Pancreas (tissue), 10 donors: ENCODE measurements at regions not wholly inside any gene's neighbourhood (a gene's known extent, or its start where the extent isn't known, plus 50 kb on each side); places are given as distances from the start of the nearest gene placed in this dataset.

Experiments used
- ATAC-seq, 4 donors: fragments of 200-7000 bp; cut with Tn5 transposase; one replicate each; pipeline versions ENCODE4 v1.8.0 to v1.9.1; 2020; ENCODE audit warnings: mild to moderate bottlenecking in 4 of 4, moderate library complexity in 4 of 4
- DNase-seq, 6 donors: peaks; one replicate each; pipeline ENCODE4 v3.0.0-alpha.2; 2020
- FAIRE-seq: peaks from 2 replicates; lab custom pipeline; 2012; peaks lifted over from hg19 to GRCh38; lab: Jason Lieb, UNC
- H3K27ac ChIP-seq, 4 donors: fragments of 200-600 bp; sonication (generic); 1 replicate in 3 of 4; 2 replicates in 1 of 4; pipeline versions ENCODE4 v1.5.0 to v1.8.0; 2020
- H3K27me3 ChIP-seq, 4 donors: fragments of 200-600 bp; one replicate each; pipeline ENCODE4 v1.8.0; 2021
- H3K36me3 ChIP-seq, 3 donors: fragments of 200-600 bp; sonication (generic) in 1 of 3; one replicate each; pipeline versions ENCODE4 v1.5.0 to v1.8.0; 2020 to 2021
- H3K4me1 ChIP-seq, 3 donors: fragments of 200-600 bp; one replicate each; pipeline ENCODE4 v1.8.0; 2021
- H3K4me3 ChIP-seq, 4 donors: fragments of 200-600 bp; sonication (generic) in 2 of 4; one replicate each; pipeline versions ENCODE4 v1.5.0 to v1.8.0; 2020 to 2021
- H3K9me3 ChIP-seq, 4 donors: fragments of 200-600 bp; one replicate each; pipeline ENCODE4 v1.8.0; 2021
- CTCF ChIP-seq, 4 donors: fragments of 200-600 bp; sonication (generic) in 3 of 4; IDR thresholded peaks; one replicate each; pipeline versions ENCODE4 v1.5.0 to v1.8.0; 2021; ENCODE audit warnings: antibody characterized with exemption in 4 of 4
- WGBS, 2 donors: extraction: QIAGEN DNeasy Blood & Tissue Kit; methylation state at CpG; one replicate each; pipeline ENCODE4 v1.1.7; 2013; 5-methylcytosine and 5-hydroxymethylcytosine counted together
- intact Hi-C, 3 donors: fragments of 100-400 bp; cut with DNase I; formaldehyde crosslinking; loops; one replicate each; pipeline versions ENCODE4 v1.11.1 to v1.14.2; 2022
- donor health status: healthy with polysubstance abuse.
- donor health status: DM: no; HTN: no; CAD: no; lungs with moderate emphysema.
- donor health status: DM: no; HTN: no; CAD: no.
- donor health status: control.
- donor health status: control.
- donor health status: Bipolar disorder and iron deficiency.
- donor health status: DM: yes; HTN: yes; CAD: no.
- donor health status: DM: no; HTN: no; CAD: no.
- donor health status: DM: no; HTN: no; CAD: no.
- donor health status: DM: yes; HTN: yes; CAD: no.

DNA sequence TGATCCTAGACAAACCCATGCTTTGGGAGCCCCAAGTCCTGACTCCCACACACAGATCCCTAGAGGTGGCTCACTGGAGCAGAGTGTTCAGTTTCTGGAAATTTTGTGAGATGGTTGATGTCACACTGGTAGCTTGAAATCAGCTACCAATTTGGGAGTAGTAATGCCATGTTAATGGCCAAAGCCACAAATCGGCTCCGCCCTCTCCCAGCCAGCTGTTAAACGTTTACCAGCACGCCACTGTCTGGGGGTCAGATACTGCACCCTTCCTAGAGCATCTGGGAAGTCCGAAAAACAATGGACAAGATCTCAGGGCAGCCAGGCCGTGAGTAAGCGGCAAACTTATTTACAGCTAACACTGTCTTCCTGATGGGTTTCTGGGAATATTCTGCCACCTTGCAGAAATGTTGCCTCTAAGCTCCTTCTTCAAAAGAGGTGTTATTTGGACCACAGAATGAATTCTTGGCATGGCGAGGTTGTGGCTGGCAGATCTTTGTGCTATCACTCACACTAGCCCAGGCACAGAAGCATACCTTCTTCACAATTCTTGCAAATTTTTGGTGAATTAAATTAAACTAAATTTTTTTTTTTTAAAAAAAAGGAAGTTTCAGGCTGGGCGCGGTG, 60.2 kb upstream of the FZD7 start:
- Histone ChIP-seq H3K27ac (no peak overlapping the region), H3K27me3 (no peaks in the 10 kb centered on the region), H3K4me3 (no peak overlapping the region), H3K9me3 (no peaks in the 10 kb centered on the region), H3K36me3 (no peaks in the 10 kb centered on the region), H3K4me1 (no peaks in the 10 kb centered on the region)
- FAIRE-seq (no peak), DNase-seq (no peak), ATAC-seq (no peak)
- WGBS, 2 donors = 80 to 90% methylated on average over 10 of the region's 10 CpGs
- TF ChIP-seq CTCF (IDR thresholded peaks at IDR 0.05) = no peak
- intact Hi-C loops = no loop called here

GRCh38 chr2:201974171-201975100, 59.2 kb upstream of the FZD7 start:
- Histone ChIP-seq H3K36me3 (no peaks in the 10 kb centered on the region), H3K4me3 (no peak overlapping the region), H3K27me3 (no peaks in the 10 kb centered on the region), H3K4me1 (no peaks in the 10 kb centered on the region), H3K9me3 (no peaks in the 10 kb centered on the region), H3K27ac (no peak overlapping the region)
- TF ChIP-seq CTCF (IDR thresholded peaks at IDR 0.05) = no peak
- no peak for DNase-seq
- intact Hi-C loops = no loop called here
- 68 to 70% methylated on average over 12 of the region's 12 CpGs for WGBS, 2 donors
- no peak for ATAC-seq
- FAIRE-seq = no peak

DNA sequence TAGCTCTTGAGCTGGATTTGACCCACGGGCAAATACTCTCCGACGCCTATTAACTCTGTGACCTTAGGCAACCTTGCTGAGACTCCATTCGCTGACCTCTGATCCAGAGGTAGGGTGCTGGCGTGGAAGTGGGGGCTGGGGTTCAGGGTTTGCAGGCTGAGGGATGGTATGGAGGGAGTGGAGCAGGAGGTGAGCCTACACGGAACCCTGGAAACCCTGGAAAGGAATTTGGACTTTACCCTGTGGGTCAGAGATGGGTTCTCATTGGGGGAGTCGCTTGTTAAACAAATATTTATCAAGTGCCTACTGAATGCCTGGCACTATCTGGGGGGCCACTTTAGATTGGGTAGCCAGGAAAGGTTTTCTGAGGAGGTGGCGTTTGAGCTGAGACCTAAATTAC, 58.2 kb upstream of the FZD7 start:
- no peak overlapping the region for H3K4me3 ChIP-seq
- 64% methylated on average over 8 of the region's 8 CpGs for WGBS, 2 donors
- H3K36me3 ChIP-seq = no peaks in the 10 kb centered on the region
- intact Hi-C loops = no loop called here
- no peak overlapping the region for H3K27ac ChIP-seq
- no peak for DNase-seq
- no peak for ATAC-seq
- no peak for FAIRE-seq
- no peaks in the 10 kb centered on the region for H3K4me1 ChIP-seq
- TF ChIP-seq CTCF (IDR thresholded peaks at IDR 0.05) = no peak
- no peaks in the 10 kb centered on the region for H3K9me3 ChIP-seq
- no peaks in the 10 kb centered on the region for H3K27me3 ChIP-seq

- intact Hi-C loops = no loop called here
- H3K27ac ChIP-seq = no peak overlapping the region
- no peak for FAIRE-seq
- no peaks in the 10 kb centered on the region for H3K4me1 ChIP-seq
- no peak for ATAC-seq
- no peaks in the 10 kb centered on the region for H3K27me3 ChIP-seq
- no peaks in the 10 kb centered on the region for H3K9me3 ChIP-seq
- no peaks in the 10 kb centered on the region for H3K36me3 ChIP-seq
- WGBS, 2 donors = 88 to 92% methylated on average over 3 of the region's 3 CpGs
- no peak overlapping the region for H3K4me3 ChIP-seq
- no peak for DNase-seq
- no peak for TF ChIP-seq CTCF (IDR thresholded peaks at IDR 0.05)
These were observed 57.6 kb upstream of the FZD7 start for GRCh38 chr2:201975964-201976612.
